Testis (tissue), 2 donors: ENCODE measurements at regions not wholly inside any gene's neighbourhood (a gene's known extent, or its start where the extent isn't known, plus 50 kb on each side); places are given as distances from the start of the nearest gene placed in this dataset.

Experiments
- POLR2A ChIP-seq: fragments of 450-650 bp; IDR thresholded peaks from one replicate; pipeline ENCODE4 v1.6.1; 2017; ENCODE audit warnings: antibody characterized with exemption, mild to moderate bottlenecking, moderate library complexity
- TF ChIP-seq, protein P1 (sequence below), 3 experiments: fragments of 450-650 bp in 2 of 3; fragments of 200-600 bp in 1 of 3; sonication (generic) in 1 of 3; IDR thresholded peaks; one replicate each; pipeline ENCODE4 v1.5.1; 2016 to 2019; ENCODE audit warnings: antibody characterized with exemption in 3 of 3, mild to moderate bottlenecking in 2 of 3, moderate library complexity in 1 of 3

DNA sequence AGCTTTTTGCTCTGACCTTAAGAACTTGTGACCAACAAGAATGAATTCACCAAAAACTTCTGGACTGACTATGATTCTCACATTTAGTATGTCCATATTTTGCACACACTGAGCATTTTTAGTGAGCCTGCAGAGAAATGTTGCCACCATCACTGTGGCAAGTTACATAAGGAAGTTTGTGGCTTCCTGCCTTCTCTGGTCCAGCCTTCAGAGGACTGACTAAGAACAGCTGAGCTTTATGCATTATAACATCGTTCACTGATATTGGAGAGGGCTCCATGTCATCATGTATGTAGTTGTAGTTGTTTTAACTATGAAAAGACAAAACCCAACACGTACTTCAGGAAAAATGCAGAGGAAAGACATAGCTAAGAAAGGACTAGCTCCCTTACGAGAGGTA, 218.0 kb upstream of the CRIM1 start:
- TF ChIP-seq, protein P1, sequence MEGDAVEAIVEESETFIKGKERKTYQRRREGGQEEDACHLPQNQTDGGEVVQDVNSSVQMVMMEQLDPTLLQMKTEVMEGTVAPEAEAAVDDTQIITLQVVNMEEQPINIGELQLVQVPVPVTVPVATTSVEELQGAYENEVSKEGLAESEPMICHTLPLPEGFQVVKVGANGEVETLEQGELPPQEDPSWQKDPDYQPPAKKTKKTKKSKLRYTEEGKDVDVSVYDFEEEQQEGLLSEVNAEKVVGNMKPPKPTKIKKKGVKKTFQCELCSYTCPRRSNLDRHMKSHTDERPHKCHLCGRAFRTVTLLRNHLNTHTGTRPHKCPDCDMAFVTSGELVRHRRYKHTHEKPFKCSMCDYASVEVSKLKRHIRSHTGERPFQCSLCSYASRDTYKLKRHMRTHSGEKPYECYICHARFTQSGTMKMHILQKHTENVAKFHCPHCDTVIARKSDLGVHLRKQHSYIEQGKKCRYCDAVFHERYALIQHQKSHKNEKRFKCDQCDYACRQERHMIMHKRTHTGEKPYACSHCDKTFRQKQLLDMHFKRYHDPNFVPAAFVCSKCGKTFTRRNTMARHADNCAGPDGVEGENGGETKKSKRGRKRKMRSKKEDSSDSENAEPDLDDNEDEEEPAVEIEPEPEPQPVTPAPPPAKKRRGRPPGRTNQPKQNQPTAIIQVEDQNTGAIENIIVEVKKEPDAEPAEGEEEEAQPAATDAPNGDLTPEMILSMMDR (IDR thresholded peaks at IDR 0.05) = no peak
- no peak for TF ChIP-seq POLR2A
